ENCODE measurements at regions not wholly inside any gene's neighbourhood (a gene's known extent, or its start where the extent isn't known, plus 50 kb on each side); places are given as distances from the start of the nearest gene placed in this dataset.
A peak's percentile ranks its signal among the peaks of the same experiment; 100 is the strongest.

DNA sequence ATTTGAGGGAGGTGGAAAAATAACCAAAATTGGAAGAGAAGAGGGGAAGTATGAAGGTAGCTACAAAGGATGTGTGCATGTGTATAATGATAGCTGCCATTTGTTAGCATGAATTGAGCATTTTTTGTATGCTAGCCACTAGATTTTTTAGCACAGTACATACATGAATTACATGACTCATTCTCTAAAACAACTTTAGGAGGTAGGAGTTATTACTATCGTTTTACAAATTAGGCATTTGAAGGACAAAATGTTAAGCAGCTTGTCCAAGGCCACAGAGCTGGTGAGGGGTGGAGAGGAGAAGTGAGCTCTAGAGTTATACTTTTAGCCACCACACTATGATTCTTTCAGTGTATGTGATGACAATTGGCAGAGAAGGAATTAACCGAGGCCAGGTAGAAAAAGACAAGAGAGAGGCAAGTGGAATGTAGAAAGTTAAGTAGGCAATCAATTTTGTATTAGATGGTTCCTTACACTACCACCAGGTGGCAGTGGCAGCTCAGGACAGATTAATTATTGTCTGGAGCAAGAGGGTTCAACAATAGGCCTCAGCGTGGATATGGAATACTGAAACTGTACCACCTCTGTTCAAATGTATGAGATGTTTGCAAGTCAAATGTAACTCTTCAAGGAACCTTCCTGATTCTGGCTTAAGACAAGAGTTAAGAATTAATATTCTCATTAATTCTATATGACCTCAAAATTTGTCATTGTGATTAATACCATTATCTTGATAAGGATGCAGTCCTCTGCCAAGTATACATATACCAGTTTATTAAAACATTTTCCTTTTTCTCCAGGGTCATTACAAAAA lies 128.0 kb downstream of the MBL2 start:
- TF ChIP-seq CTCF (IDR thresholded peaks at IDR 0.05 in 4 of 5, conservative IDR thresholded peaks at IDR 0.05 in 1 of 5) (peak; percentile 39 to 72 (median 62)), POLR2A (IDR thresholded peaks at IDR 0.05) (no peak)
